Retinal pigment epithelial cell (primary cell): ENCODE measurements at regions not wholly inside any gene's neighbourhood (a gene's known extent, or its start where the extent isn't known, plus 50 kb on each side); places are given as distances from the start of the nearest gene placed in this dataset.

ENCODE experiments used
- DNase-seq: peaks from one replicate; pipeline ENCODE4 v3.0.0-alpha.2; 2010; ENCODE audit warnings: low read depth
- H3K4me3 ChIP-seq: 2 replicates; pipeline ENCODE4 v1.5.1; 2011; ENCODE audit warnings: mild to moderate bottlenecking, low read length, control low read depth, moderate library complexity
- TF ChIP-seq, protein P1 (sequence below): conservative IDR thresholded peaks from 2 replicates; pipeline ENCODE4 v1.5.1; 2011; ENCODE audit warnings: low read depth, low read length, control low read depth, inconsistent platforms

- TF ChIP-seq, protein P1, sequence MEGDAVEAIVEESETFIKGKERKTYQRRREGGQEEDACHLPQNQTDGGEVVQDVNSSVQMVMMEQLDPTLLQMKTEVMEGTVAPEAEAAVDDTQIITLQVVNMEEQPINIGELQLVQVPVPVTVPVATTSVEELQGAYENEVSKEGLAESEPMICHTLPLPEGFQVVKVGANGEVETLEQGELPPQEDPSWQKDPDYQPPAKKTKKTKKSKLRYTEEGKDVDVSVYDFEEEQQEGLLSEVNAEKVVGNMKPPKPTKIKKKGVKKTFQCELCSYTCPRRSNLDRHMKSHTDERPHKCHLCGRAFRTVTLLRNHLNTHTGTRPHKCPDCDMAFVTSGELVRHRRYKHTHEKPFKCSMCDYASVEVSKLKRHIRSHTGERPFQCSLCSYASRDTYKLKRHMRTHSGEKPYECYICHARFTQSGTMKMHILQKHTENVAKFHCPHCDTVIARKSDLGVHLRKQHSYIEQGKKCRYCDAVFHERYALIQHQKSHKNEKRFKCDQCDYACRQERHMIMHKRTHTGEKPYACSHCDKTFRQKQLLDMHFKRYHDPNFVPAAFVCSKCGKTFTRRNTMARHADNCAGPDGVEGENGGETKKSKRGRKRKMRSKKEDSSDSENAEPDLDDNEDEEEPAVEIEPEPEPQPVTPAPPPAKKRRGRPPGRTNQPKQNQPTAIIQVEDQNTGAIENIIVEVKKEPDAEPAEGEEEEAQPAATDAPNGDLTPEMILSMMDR: no peak
- H3K4me3 ChIP-seq: no peak overlapping the region
- peak; percentile 62 for DNase-seq
Measured at GRCh38 chr9:79799691-79800335, 228.0 kb downstream of the TLE4 start.

- no peak for DNase-seq
- TF ChIP-seq, protein P1: no peak
- H3K4me3 ChIP-seq: no peak overlapping the region
Measured at GRCh38 chr9:79798450-79798849, 226.7 kb downstream of the TLE4 start.

- H3K4me3 ChIP-seq: no peak overlapping the region
- TF ChIP-seq, protein P1: no peak
- DNase-seq: no peak
Measured at GRCh38 chr9:79796411-79796810, 224.6 kb downstream of the TLE4 start.

GRCh38 chr9:79788662-79789061 is 216.9 kb downstream of the TLE4 start:
- no peak for DNase-seq
- TF ChIP-seq, protein P1: no peak

GRCh38 chr9:79781263-79781662 is 209.5 kb downstream of the TLE4 start:
- no peak for DNase-seq
- TF ChIP-seq, protein P1: no peak
- no peak overlapping the region for H3K4me3 ChIP-seq

More at GRCh38 chr9:79788662-79789061, 216.9 kb downstream of the TLE4 start:
- no peak overlapping the region for H3K4me3 ChIP-seq

GRCh38 chr9:79780559-79780958 is 208.8 kb downstream of the TLE4 start:
- TF ChIP-seq, protein P1: no peak
- no peak overlapping the region for H3K4me3 ChIP-seq
- no peak for DNase-seq

DNA sequence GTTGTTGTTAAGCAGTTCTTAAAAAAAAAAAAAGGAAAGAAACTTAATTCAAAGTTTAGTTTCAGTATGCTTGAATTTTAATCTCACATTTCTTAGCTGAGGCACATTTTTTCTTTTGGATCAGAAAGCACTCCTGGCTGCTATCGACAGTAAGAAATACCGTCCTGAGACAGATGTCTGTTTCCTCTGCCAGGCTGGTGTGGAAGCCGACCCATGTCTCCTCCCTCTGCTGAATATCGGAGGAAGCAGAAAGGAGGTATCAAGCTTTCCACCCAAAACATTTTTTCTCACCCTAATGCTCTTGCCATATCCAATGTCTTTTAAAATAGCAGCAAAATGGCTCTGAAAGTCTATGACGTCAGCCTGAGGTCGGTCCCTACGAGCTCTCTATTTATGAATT is 208.1 kb downstream of the TLE4 start:
- no peak overlapping the region for H3K4me3 ChIP-seq
- DNase-seq: no peak
- TF ChIP-seq, protein P1: no peak
